ENCODE measurements at regions not wholly inside any gene's neighbourhood (a gene's known extent, or its start where the extent isn't known, plus 50 kb on each side); places are given as distances from the start of the nearest gene placed in this dataset.

DNA sequence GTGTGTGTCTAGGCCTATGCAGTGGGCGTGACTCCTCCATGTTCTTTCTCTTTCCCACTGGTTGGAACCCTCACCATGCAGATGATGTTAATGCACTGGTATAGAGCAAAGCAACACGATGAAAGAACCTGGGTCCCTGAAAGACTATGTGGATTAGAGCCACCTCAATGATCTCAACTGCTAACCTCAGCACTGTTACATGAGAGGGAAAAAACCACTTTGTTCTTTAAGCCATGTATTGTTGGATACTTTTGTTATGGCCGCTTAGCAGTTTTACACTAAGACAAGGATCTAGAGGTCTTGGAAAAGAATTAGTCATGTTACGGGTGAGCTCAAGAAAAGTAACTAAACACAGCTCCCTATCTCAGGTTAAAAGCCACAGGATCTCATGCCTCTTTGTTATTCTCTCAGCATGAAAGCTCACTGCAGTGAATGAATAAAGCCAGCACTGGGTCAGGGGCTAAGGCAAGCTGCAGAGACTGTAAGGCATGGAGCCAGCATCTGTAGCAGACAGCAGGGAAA, 56.6 kb upstream of the RBBP6 start:
- TF ChIP-seq CTCF (CRISPR knock-in tag; IDR thresholded peaks at IDR 0.05): no peak
- TF ChIP-seq STAT5B (CRISPR knock-in tag; IDR thresholded peaks at IDR 0.05): no peak
- no peak for TF ChIP-seq ZNF546 (CRISPR knock-in tag; conservative IDR thresholded peaks at IDR 0.05)
- TF ChIP-seq SKI (IDR thresholded peaks at IDR 0.05; ENCODE audit: partially characterized antibody): no peak
- no peak for TF ChIP-seq FOXC1 (CRISPR knock-in tag; IDR thresholded peaks at IDR 0.05; ENCODE audit: borderline replicate concordance)
- TF ChIP-seq, protein P1, sequence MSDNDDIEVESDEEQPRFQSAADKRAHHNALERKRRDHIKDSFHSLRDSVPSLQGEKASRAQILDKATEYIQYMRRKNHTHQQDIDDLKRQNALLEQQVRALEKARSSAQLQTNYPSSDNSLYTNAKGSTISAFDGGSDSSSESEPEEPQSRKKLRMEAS (IDR thresholded peaks at IDR 0.05): no peak
- no peak for TF ChIP-seq NR1H2 (CRISPR knock-in tag; IDR thresholded peaks at IDR 0.05; ENCODE audit: borderline replicate concordance, low read depth)
- no peak for TF ChIP-seq GZF1 (CRISPR knock-in tag; IDR thresholded peaks at IDR 0.05)
- no peak for TF ChIP-seq ZNF343 (CRISPR knock-in tag; IDR thresholded peaks at IDR 0.05)
